ENCODE measurements at regions not wholly inside any gene's neighbourhood (a gene's known extent, or its start where the extent isn't known, plus 50 kb on each side); places are given as distances from the start of the nearest gene placed in this dataset.
"Not testable (repeated sequence)": the region's sequence is repeated elsewhere in the genome, so short reads cannot be mapped to it uniquely, and the experiment has no call there.

DNA sequence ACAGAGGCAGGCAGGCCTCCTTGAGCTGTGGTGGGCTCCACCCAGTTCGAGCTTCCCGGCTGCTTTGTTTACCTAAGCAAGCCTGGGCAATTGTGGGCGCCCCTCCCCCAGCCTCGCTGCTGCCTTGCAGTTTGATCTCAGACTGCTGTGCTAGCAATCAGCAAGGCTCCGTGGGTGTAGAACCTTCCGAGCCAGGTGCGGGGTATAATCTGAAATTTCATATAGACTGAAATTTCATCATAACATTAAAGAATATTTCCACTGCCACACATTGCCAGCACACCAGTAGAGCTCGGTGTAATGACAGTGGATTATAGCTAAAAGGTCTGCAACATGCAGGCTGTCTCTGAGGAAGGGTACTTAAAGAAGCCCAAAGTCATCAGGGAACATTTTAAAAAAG, 344.3 kb upstream of the COL8A1 start:
- not testable (repeated sequence) for DNase-seq

DNA sequence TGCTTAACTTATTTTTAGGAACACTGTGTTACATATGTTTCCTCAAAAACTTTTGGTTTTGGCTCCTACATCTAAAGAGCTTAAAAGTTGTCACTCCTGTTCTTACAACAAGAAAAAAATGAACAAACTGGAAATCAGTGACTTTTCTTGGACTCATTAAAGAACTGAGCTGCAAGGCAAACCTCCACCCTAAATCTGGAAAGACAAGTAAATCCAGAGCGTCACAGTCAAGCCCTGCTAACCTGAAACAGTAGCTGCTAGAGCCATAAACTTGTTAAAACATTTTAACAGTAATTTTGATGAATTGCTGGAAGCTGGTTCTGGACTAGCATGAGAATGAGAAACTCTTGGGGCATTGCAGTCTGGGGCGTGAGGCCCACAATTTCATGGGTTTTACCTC, 350.5 kb upstream of the COL8A1 start:
- DNase-seq = no peak

DNA sequence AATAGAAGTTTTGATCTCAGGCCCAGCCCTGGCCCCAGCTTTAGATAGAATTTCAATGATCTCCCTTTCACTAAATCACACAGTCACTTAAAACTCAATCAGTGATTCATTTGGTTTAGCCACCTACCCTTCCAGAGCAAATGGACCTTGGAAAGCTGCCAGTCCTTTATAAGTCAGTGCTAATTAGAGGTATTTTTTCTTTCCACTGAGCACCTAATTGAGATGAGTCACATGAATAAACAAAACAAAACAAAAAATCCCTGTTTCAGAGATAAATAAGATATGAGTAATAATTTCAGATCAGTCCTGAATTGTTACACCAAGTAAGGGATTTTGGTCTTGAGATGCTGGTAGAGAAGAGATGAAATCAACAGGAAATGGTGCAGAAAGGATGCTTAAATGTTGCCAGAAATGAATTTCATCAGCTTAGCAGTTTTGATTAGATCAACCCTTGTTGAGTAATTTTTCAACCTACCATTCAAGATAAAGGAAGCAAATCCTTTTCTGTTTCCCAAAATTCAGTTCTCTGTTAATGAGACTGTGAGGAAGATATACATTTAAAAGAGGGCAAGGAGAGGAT, 352.0 kb upstream of the COL8A1 start:
- no peak for DNase-seq

DNA sequence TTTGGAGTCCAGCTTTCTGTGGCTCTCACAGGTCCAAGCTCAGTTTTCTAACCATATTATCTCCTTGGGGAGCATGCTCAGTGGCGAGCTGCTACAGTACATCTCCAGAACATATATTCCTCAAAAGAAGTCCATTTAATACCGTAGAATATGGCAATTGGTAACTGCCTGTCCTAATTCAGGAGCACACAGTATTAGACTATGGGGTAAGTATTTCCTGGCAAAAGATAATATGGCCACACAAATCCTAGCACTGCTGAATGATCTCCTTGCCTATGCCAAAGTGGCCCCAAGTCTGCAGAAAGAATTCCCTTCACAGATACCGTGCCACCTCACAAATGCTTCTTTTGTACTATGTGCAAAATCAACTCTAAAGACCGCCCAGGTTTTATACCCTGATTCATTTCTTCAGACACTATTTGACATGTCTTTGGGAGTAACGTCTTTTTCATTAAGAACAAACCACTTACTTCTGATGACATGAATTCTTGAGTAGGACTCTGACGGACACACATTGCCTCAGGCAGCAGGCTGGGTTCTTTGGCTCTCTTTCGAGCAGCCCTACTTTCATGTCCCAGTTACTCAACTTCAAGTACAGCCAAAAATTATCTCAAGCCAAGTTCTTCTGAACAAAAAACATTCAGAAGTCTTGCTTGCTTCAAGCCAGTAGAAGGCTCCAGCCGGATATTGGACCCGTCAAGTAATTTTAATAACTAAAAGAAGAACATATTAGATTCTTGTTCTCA, 368.3 kb upstream of the DCBLD2 start:
- no peak for DNase-seq

DNA sequence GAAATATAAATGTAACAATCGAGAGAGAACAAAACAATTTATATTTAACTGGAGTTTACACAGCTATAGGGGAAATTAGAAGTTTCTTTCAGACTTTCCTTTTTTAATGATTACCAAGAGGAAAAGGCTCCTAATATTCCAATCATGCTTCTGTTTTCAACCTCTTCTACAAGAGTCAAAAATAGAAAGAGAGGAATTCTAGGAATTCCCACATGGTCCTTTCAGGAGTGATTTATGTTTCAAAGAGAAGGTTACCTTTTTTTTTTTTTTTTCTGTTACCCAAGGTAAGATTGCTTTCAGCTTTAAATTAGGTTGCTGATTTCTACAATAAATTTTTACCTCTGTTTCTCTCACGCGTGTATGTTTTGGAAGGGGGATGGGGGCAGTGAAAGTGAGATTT, 355.3 kb upstream of the DCBLD2 start:
- no peak for DNase-seq

DNA sequence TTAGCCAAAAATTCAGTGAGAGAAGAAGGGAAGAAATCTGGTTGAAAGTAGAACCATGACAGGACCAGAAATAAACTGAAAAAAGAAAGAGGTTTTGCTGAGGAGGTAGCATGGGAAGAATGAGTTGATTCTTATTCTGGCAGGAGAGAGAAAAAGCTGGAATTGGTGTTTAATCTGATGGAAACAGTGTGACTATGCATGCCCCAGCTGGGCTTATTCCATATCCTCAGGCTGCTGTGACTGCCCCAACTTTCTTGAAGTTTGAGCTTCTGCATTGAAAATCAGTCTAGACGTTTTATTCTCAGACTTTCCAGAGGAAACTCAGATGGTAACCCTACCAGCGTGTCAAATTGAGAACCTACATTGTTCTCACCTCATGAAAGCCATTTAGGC, 352.5 kb upstream of the DCBLD2 start:
- DNase-seq = no peak

DNA sequence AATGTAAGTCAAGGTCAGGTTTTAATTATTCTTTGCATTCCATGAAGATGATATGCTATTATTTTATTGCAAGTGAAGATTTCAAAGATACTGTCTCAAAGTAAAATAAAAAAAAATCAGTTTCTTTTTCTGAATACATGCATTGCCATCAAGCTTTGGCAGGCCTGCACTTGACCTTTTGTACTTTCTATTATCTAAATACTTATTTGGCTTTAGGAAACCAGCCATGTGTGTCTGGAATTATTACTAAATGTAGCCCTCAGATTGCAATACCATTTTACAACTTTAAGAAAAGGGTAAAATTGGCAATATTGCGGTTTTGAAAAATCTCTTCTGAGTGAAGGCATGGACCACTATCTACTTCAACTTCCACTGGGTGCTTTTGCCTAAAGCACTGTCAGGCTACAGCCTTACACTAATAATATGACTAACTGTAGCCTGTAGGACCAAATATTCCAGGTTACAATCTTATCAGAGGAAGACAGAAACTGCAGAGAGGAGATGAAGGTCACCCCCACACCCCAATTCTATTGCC, 349.4 kb upstream of the DCBLD2 start:
- no peak for DNase-seq

DNA sequence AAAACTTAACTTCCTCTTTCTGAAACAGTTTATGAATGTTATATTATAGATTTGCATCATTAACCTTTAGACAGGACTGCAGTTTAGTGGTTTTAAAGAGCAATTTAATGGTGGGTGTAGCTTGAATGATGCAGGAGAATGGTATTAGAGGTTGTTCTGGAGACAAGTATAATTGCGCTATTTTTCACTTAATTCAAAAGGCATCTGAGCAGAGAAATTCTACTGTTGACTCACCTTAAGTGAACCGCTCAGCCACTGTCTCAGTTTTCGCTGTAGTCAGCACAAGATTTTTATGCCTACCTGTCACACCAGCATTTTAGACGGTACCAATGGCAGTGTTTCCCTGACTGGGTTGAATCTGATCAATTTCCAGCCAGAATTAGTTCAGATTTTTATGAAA, 348.8 kb upstream of the DCBLD2 start:
- DNase-seq = no peak

DNA sequence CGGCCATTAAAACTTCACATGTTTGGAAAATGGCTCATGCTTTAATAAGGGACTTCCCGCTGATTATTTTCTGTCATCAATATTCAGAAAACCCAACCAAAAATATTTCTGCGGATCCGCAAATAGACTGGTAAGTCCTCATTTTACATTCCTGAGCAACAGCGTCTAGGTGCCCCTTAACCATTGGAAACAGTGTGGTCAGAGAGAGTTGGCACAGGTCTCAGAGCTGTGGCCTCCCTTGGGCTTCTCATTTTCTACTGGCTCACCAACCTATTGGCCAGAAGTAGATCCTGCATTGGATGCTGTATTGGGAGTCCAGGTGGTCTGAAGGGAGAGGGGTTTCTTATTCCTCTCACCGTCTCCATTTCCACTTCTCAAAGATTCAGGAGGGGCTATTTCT, 348.1 kb upstream of the DCBLD2 start:
- DNase-seq = no peak

DNA sequence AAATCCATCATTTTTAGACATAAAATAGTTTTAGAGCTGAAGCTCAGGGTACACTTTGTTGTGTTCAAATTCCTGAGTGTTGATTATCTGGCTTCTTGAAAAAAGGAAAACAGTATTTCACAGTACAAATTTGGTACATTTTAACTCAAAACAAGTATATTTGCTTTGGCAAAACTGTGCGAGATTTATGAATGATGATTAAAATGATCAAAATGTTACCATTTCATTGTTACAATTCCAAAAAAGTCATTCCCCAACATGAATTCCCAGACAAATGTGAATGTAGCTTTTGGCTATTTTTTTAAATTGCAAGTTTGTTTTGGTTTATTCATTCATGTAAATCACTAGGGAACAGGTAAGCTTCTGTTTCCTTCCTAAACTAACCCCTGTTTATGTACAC, 347.4 kb upstream of the DCBLD2 start:
- DNase-seq = no peak

DNA sequence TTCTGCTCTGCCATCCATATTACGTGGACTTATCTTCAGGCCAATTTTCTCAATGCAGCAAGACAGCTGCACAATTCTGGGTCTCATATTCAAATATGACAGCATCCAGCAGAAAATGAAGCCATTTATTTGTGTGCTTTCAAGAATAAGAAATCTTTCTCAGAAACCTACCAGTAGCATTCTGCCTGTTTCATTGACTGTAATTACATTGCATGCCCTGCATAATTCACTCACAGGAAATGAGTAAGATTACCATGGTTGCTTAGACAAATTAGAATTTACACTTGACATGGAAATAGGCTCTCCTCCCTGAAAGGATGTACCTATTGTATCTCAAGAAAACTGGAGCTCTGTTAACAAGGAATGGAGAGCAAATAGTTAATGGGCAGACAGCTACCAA, 346.6 kb upstream of the DCBLD2 start:
- no peak for DNase-seq

DNA sequence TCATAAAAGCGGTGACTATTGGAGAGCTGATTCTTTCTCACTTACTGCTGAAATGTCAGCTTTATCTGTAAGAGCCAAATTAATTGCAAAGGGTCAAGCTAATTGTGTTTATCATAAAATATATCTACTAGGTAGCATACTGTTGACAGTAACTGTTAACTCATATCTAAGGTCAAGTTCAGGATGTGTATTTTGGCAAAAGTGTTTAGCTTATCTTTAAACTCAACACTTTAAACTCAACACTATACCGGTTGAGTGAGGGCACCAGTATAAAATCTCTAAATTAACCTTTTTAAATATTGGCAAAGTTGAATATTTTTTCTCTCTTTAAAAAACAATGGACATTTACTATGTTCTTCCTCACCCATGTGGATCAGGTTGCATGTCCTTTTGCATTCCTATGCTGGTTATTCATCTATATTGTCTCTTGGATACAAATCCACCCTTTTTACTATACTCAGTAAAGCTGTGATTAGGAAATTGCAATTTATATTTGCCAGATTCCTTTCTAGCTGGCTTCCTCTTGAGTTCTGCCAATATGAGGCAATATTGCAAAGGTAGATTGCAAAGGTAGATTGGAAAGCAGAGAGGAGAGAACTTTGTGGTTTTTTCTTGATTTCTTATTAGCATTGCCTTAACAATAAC, 344.6 kb upstream of the DCBLD2 start:
- no peak for DNase-seq

DNA sequence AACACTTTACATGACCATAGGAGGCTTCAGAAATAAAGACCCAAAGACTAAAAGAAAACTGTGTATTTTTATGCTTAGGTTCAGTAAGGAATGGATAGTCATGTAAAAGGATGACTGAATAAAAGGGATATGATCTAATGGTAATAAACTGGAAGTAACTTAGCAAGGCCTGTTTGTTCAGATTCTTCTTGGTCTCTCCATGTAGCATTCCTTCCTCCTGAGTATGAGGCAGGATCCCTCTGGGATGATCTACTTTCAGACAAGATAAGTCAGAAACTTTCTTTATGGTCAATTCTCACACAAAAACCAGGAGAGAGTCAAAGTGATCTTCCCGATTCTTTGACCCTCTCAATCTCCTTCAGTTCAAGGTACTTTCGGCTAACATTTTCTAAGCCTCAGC, 340.8 kb upstream of the DCBLD2 start:
- DNase-seq = no peak

DNA sequence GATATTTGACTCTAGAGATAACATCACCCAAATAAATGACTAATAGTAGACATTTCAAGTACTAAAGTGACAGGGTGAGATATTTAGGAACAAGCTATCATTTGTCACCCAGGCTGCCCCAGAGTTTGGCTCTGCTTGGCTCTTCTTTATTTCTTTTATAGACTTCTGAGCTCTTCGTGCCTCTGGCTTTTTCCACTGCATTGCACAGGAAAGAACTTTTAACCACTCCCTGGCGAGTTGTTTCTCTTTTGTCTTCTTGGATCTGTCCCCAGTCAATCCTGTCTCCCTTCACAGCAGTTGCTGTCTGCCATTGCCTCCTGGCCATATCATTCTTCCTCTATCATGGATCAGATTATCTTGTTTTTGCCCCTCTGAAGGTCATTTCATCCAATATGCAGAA, 339.2 kb upstream of the DCBLD2 start:
- DNase-seq = no peak

DNA sequence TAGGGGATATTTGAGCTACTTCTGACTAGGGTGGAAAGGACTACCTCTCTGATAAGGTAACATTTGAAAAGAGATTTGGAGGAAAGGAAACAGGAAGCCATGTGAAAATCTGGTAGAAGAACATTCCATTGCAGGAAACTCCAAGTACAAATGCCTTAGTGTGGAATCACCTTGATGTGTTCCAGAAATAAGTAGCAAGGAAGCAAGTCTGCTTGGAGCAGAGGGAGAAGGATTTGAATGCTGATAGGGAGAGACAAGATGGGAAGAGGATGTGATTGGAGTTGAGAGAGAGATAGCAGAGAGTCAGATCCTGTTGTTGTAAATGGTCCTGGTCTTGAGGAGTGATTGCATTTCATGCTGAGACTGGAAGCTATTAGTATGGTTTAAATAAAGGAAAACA, 335.1 kb upstream of the DCBLD2 start:
- no peak for DNase-seq

DNA sequence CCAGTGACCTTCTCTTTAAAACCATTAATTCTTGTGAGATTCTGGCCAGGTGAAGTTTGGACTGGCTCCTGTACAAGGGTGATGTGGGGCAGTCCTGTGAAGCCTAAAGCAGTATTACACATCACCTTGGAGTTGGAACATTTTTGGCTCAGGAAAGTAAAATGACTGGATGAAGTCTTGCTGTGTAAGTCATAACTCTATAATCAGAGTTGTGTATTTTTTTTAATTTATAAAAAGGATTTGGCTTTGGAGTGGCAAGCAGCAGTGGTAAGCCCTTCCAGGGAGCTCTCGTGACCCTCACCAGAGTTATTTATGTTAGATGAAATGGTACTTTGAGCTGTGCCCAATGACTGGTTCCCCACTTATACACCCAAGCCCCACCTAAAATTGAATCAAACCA, 331.2 kb upstream of the DCBLD2 start:
- no peak for DNase-seq

DNA sequence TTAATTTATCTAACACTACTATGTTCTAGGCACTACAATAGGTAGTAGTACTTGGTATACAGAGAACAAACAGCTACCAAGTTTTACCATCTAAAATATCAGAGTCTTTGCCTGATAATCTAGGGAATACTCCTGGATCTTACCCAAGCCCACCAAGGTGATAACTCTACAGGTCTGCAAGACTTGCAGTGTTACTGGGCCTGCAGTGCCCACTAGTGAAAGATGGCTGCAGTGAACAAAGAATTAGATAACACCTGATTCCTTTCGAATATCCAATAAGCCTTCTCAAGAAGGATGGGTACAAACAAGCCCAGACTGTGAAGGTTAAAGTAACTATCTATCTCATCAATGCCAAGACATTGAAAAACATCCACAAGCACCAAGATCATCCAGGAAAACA, 317.0 kb upstream of the DCBLD2 start:
- no peak for DNase-seq

DNA sequence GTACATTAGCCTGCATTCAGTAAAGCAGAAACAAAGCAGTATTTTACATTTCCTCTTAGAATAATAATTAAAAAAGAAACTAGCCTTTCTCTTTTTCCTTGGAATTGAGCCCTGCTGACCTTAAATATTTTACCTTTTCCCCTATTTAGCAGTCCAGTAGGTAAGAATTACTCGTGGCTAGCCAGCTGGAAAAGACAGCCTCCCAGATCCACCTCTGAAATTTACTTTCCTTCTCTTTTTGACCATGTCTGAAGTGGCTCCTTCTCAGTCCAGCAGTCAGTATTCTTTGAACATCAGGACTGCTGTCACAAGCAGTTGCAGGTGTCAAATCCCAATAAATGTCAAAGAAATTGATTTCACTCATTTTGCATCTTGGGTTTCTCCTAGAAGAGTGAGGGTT, 311.5 kb upstream of the DCBLD2 start:
- DNase-seq = no peak

DNA sequence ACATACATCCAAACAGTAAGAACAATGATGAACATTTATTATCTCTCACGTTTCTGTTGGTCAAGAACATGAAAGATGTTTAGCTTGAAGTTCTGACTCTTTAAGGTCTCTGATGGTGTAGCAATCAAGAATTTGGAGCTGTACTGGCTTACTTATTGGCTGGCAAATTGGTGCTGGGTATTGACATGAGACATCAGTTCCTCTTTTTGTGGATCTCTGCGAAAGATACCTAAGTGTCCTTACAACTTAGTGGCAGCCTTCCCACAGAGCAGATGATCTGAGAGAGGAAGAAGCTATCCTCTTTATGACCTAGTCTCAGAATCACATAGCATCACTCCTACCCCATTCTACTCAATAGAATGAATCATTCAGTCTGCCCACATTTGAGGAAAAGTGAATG, 309.8 kb upstream of the DCBLD2 start:
- no peak for DNase-seq

DNA sequence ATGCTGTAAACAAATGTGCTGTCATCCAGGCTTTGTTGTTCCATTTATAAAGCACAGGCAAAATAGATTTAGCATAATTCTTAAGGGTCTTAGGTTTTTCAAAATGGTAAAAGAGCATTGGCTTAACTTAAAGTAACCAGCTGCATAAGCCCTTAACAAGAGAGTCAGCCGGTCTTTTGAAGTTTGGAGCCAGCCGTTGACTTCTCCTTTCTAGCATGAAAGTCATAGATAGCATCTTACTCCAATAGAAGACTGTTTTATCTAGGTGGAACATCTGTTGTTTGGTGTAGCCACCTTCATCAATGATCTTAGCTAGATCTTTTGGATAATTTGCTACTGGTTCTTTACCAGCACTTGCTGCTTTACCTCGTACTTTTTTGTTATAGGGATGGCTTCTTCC, 297.5 kb upstream of the DCBLD2 start:
- no peak for DNase-seq

DNA sequence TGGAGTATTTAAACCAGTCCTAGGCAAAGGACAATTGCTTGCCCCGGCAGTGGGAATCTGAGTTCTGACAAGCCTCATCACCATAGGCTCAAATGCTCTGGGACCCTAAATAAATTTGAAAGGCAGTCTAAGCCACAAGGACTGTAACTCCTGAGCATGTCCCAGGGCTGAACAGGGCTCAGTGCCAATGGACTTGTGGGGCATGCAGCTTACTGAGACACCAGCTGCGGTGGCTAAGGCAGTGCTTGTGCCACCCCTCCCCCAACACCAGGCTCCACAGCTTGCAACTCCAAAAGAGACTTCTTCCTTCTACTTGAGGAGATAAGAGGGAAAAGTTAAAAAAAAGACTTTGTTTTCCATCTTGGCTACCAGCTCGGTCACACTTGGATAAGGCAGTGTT, 289.7 kb upstream of the DCBLD2 start:
- DNase-seq = no peak

DNA sequence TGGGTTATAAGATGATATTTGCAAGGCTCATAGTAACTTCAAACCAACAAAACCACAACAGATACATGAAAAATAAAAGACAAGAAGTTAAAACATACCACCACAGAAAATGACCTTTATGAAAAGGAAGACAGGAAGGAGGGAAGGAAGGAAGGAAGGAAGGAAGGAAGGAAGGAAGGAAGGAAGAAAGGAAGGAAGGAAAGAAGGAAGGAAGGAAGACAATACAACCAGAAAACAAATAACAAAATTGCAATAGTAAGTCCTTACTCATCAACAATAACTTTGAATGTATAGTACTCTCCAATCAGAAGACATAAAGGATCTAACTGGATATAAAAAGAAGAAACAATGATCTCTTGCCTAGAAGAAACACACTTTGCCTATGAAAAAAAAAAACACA, 287.4 kb upstream of the DCBLD2 start:
- no peak for DNase-seq

DNA sequence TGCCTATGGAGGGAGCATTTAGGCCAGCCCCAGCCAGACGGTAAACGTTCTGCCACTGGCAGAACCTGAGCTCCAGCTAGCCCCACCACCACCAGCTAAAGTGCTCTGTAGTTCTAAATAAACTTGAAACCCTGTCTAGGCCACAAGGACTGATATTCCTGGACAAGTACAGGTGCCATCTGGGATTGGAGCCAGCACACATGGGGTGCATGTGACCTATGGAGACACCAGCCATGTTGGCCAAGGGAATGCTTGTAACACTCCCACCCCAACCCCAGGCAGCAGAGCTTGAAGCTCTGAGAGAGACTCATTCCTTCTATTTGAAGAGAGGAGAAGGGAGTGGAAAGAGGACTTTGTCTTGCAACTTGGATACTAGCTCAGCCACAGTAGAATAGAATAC, 284.5 kb upstream of the DCBLD2 start:
- no peak for DNase-seq

DNA sequence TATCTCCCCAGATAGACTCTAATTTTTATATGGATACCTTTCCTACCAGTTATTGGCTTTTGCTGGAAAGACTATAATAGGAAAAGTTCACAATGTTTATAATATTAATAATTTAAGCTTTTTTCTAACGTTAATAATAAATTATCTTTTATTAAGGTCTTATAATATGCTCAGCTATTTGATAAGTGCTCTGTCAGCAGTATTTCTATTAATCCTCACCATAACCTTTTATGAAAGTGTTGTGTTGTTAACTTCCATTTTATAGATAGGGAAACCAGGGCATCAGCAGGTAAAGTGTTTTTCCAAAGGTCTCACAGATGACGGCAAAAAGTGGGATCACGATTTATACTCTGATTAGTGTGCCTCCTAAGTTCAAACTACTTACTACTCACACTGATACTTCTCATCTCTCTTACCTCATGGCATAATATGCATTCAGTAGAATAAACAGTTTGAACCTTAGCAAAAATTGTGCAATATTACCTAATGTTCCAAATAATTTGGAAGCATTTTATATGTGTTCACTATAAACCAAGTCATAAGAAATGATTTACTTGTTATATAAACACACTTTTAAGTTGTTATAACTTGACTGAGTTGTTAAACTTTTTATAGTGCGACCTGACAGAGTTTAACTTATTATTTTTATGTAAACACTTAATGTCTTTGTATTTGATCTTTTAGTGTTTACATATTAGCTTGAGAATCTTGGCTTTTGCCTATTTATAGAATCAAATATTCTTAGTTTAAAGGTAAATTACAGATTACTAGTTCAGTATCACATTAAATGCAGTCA, 274.9 kb upstream of the DCBLD2 start:
- DNase-seq = no peak

Data from DMS 273 treated with DMSO at 0.1 percent for 48 hours (cell line).